NB4 (cell line): ENCODE measurements at regions not wholly inside any gene's neighbourhood (a gene's known extent, or its start where the extent isn't known, plus 50 kb on each side); places are given as distances from the start of the nearest gene placed in this dataset.

Experiments
- DNase-seq: peaks from one replicate; pipeline ENCODE4 v3.0.0; 2010; ENCODE audit warnings: low read depth
- H3K4me3 ChIP-seq: one replicate; pipeline ENCODE4 v1.5.1; 2011; ENCODE audit warnings: mild to moderate bottlenecking, low read depth, low read length, moderate library complexity
- MYC ChIP-seq: IDR thresholded peaks from 2 replicates; pipeline ENCODE4 v1.6.1; 2011; ENCODE audit warnings: low read depth, low read length
- POLR2A ChIP-seq: IDR thresholded peaks from 2 replicates; pipeline ENCODE4 v1.6.1; 2011; ENCODE audit warnings: mild to moderate bottlenecking; ENCODE audit not compliant: insufficient read length; ENCODE audit errors: extremely low read depth
- TF ChIP-seq, protein P1 (sequence below): IDR thresholded peaks from 2 replicates; pipeline ENCODE4 v1.6.1; 2011; ENCODE audit warnings: low read depth, low read length
- TF ChIP-seq, protein P2 (sequence below): IDR thresholded peaks from one replicate; pipeline ENCODE4 v1.5.1; 2012; ENCODE audit warnings: low read depth, low read length

DNA sequence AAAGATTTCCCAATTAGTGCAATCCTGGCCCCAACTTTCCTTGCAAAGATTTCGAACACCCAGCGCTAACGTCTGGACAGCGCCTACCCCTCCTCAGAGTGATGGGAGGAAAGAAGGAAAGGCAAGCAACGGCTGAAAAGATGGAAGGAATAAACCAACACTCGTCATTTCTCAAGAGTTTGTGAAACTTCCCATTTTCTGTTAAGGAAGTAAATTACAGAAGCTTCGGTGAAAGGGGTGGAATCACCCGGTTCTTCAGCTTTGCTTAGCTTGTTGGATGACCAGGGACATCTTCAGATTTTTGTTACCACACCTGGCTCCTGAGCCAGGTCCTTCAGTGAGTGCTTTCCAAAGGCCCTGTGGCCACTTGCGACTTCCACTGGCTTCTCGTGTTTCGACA is 313.1 kb downstream of the SKIDA1 start:
- DNase-seq = peak; percentile 24
- TF ChIP-seq POLR2A (no peak), MYC (no peak)
- TF ChIP-seq, protein P1, sequence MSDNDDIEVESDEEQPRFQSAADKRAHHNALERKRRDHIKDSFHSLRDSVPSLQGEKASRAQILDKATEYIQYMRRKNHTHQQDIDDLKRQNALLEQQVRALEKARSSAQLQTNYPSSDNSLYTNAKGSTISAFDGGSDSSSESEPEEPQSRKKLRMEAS = no peak
- TF ChIP-seq, protein P2, sequence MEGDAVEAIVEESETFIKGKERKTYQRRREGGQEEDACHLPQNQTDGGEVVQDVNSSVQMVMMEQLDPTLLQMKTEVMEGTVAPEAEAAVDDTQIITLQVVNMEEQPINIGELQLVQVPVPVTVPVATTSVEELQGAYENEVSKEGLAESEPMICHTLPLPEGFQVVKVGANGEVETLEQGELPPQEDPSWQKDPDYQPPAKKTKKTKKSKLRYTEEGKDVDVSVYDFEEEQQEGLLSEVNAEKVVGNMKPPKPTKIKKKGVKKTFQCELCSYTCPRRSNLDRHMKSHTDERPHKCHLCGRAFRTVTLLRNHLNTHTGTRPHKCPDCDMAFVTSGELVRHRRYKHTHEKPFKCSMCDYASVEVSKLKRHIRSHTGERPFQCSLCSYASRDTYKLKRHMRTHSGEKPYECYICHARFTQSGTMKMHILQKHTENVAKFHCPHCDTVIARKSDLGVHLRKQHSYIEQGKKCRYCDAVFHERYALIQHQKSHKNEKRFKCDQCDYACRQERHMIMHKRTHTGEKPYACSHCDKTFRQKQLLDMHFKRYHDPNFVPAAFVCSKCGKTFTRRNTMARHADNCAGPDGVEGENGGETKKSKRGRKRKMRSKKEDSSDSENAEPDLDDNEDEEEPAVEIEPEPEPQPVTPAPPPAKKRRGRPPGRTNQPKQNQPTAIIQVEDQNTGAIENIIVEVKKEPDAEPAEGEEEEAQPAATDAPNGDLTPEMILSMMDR = no peak
- H3K4me3 ChIP-seq = no peak overlapping the region

DNA sequence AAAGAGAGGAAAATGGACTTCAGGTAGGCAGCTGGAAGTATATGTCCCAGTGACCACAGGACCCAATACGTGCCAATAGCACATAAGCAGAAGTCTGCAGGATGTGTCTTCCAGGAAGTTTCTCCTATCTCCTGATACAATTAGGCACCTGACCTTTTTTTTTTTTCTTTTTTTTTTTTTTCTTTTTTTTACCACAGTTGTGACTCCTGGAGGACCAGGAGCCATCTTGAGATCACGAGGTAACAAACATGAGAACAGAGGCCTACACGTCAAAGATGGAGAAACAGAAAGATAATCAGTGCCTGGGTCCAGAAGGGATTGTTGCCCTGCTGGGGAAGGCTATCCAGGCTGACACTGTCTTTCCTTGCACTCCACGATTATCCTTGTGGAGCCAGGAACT is 312.4 kb upstream of the NEBL start:
- TF ChIP-seq, protein P2 = no peak
- TF ChIP-seq POLR2A (no peak), MYC (no peak)
- TF ChIP-seq, protein P1 = no peak
- H3K4me3 ChIP-seq = no peak overlapping the region
- no peak for DNase-seq

DNA sequence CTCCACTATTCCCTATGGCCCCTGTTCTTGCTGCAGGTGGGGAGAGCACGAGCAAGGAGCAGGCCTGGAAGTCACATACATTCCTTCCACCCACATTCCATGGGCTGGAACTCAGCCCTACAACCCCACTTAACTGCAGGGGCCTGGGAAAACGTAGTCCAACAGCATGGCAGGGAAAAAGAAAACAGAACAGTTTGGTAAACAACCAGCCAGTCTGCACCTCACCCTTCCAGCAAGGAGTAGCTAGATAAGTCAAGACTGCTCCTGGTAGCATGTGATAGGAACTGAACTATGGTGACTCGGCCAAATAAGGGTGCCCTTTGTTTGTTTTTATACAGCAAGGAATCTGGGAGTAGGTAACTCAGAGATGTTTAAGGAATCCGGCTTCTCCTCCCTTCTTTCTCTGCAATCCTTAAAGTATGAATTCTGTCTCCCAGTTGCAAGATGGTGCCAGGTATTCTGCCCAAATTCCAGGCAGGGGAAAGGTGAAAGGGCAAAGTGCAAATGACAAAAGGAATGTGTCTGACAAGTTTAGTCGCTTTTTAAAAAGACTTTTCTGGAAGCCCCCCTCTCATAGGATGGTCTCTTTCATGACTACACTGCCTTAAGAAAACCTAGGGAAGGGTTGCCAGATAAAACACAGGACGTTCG is 311.7 kb upstream of the NEBL start:
- DNase-seq = no peak
- TF ChIP-seq, protein P1 = no peak
- TF ChIP-seq, protein P2 = no peak
- no peak for TF ChIP-seq POLR2A
- TF ChIP-seq MYC = no peak

DNA sequence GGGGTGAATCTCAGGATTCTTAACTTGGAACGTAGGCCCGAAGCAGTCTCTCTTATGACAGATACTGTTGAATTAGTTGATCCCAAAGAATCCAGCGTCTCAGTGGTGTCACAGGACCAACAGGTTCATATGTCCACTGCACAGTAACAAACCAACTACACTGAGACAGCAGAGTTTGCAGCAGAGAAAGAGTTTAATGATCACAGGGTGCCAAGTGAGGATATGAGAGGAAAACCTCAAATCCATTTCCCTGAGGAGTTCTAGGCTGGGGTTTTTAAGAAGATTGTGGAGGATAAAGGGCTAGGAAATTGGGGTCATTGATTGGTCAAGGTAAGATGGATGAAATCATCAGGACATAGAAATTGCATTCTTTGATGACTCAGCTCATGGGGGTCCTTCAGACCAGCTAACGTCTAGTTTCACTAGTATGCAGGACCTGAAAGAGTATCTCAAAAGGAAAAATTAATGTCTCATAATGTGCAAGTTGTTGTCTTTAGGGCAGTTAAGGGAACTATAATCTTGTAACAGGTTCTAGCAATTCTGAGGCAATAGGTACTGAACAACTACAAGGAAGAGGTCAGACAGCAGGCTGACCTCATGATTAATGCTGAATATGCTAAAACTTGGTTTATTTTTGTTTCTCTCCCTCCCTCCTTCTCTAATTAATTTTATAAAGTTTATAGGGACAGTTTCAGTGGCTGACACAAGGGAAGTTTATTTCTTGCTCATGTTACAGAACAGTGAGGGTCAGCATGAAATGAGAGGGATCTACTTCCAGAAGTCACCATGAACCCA is 310.9 kb upstream of the NEBL start:
- no peak for DNase-seq
- H3K4me3 ChIP-seq = no peak overlapping the region
- TF ChIP-seq, protein P1 = no peak
- TF ChIP-seq, protein P2 = no peak
- TF ChIP-seq POLR2A = no peak

More for the DNA sequence above, 311.7 kb upstream of the NEBL start:
- no peak overlapping the region for H3K4me3 ChIP-seq

DNA sequence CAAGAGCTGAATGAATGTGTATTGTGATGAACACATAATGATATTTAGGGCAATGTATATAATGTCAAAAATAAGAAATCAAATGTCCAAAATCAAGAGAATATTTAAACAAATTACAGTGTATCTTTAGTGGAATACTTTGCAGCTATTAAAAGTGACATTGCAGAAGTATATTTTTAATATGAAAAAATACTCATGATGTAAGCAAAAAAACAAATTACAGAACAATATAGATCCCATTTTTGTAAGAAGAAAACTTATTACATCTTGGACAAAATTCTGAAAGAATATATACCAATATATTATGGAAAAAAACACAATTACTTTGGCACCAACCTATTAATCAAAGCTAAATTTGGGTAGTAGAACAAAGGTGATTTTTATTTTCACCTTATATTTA is 308.2 kb upstream of the NEBL start:
- H3K4me3 ChIP-seq = no peak overlapping the region
- DNase-seq = no peak
- TF ChIP-seq, protein P2 = no peak
- no peak for TF ChIP-seq POLR2A
- no peak for TF ChIP-seq MYC
- TF ChIP-seq, protein P1 = no peak
